ENCODE measurements at regions not wholly inside any gene's neighbourhood (a gene's known extent, or its start where the extent isn't known, plus 50 kb on each side); places are given as distances from the start of the nearest gene placed in this dataset.

GRCh38 chr10:120993089-120993488 is 141.9 kb downstream of the WDR11 start:
- Histone ChIP-seq H3K4me3 (ENCODE audit: low read length) (no peak overlapping the region), H2AFZ (ENCODE audit: low read depth, low read length) (no peak overlapping the region), H3K27me3 (ENCODE audit: insufficient read depth, low read length) (no peaks in the 10 kb centered on the region), H3K36me3 (ENCODE audit: insufficient read depth, low read length) (no peaks in the 10 kb centered on the region), H3K4me1 (ENCODE audit: insufficient read depth, low read length) (no peaks in the 10 kb centered on the region), H3K9me3 (ENCODE audit: low read length) (peaks cover 4% of the 10 kb centered on the region)

- no peak overlapping the region for H3K4me3 ChIP-seq (ENCODE audit: low read length)
- H3K27me3 ChIP-seq (ENCODE audit: insufficient read depth, low read length) = no peaks in the 10 kb centered on the region
- no peaks in the 10 kb centered on the region for H3K36me3 ChIP-seq (ENCODE audit: insufficient read depth, low read length)
- H3K9me3 ChIP-seq (ENCODE audit: low read length) = no peaks in the 10 kb centered on the region
- H3K4me1 ChIP-seq (ENCODE audit: insufficient read depth, low read length) = no peaks in the 10 kb centered on the region
- no peak overlapping the region for H2AFZ ChIP-seq (ENCODE audit: low read depth, low read length)
Observed at GRCh38 chr10:120995768-120996167, 144.6 kb downstream of the WDR11 start.

- H3K9me3 ChIP-seq (ENCODE audit: low read length) = no peaks in the 10 kb centered on the region
- no peaks in the 10 kb centered on the region for H3K27me3 ChIP-seq (ENCODE audit: insufficient read depth, low read length)
- H2AFZ ChIP-seq (ENCODE audit: low read depth, low read length) = no peak overlapping the region
- H3K4me1 ChIP-seq (ENCODE audit: insufficient read depth, low read length) = peaks cover 5% of the 10 kb centered on the region
- H3K4me3 ChIP-seq (ENCODE audit: low read length) = no peak overlapping the region
- no peaks in the 10 kb centered on the region for H3K36me3 ChIP-seq (ENCODE audit: insufficient read depth, low read length)
Observed at GRCh38 chr10:120996456-120997034, 145.4 kb downstream of the WDR11 start.

GRCh38 chr10:120997313-120997712 is 146.2 kb downstream of the WDR11 start:
- Histone ChIP-seq H3K27me3 (ENCODE audit: insufficient read depth, low read length) (no peaks in the 10 kb centered on the region), H3K9me3 (ENCODE audit: low read length) (no peaks in the 10 kb centered on the region), H3K4me1 (ENCODE audit: insufficient read depth, low read length) (peaks cover 5% of the 10 kb centered on the region), H3K4me3 (ENCODE audit: low read length) (no peak overlapping the region), H3K36me3 (ENCODE audit: insufficient read depth, low read length) (no peaks in the 10 kb centered on the region), H2AFZ (ENCODE audit: low read depth, low read length) (no peak overlapping the region)

GRCh38 chr10:120997756-120998155 is 146.6 kb downstream of the WDR11 start:
- no peaks in the 10 kb centered on the region for H3K27me3 ChIP-seq (ENCODE audit: insufficient read depth, low read length)
- no peak overlapping the region for H3K4me3 ChIP-seq (ENCODE audit: low read length)
- no peak overlapping the region for H2AFZ ChIP-seq (ENCODE audit: low read depth, low read length)
- H3K9me3 ChIP-seq (ENCODE audit: low read length) = no peaks in the 10 kb centered on the region
- no peaks in the 10 kb centered on the region for H3K36me3 ChIP-seq (ENCODE audit: insufficient read depth, low read length)
- peaks cover 5% of the 10 kb centered on the region for H3K4me1 ChIP-seq (ENCODE audit: insufficient read depth, low read length)

GRCh38 chr10:120998251-120998650 is 147.1 kb downstream of the WDR11 start:
- H3K4me1 ChIP-seq (ENCODE audit: insufficient read depth, low read length) = peaks cover 5% of the 10 kb centered on the region
- no peak overlapping the region for H2AFZ ChIP-seq (ENCODE audit: low read depth, low read length)
- H3K4me3 ChIP-seq (ENCODE audit: low read length) = no peak overlapping the region
- no peaks in the 10 kb centered on the region for H3K27me3 ChIP-seq (ENCODE audit: insufficient read depth, low read length)
- H3K9me3 ChIP-seq (ENCODE audit: low read length) = no peaks in the 10 kb centered on the region
- H3K36me3 ChIP-seq (ENCODE audit: insufficient read depth, low read length) = no peaks in the 10 kb centered on the region

GRCh38 chr10:120998782-120999285 is 147.7 kb downstream of the WDR11 start:
- peaks cover 5% of the 10 kb centered on the region for H3K4me1 ChIP-seq (ENCODE audit: insufficient read depth, low read length)
- H3K27me3 ChIP-seq (ENCODE audit: insufficient read depth, low read length) = no peaks in the 10 kb centered on the region
- H2AFZ ChIP-seq (ENCODE audit: low read depth, low read length) = no peak overlapping the region
- H3K9me3 ChIP-seq (ENCODE audit: low read length) = no peaks in the 10 kb centered on the region
- H3K36me3 ChIP-seq (ENCODE audit: insufficient read depth, low read length) = no peaks in the 10 kb centered on the region
- no peak overlapping the region for H3K4me3 ChIP-seq (ENCODE audit: low read length)

GRCh38 chr10:120999868-121000267 is 148.7 kb downstream of the WDR11 start:
- H3K4me1 ChIP-seq (ENCODE audit: insufficient read depth, low read length) = peaks cover 5% of the 10 kb centered on the region
- H3K4me3 ChIP-seq (ENCODE audit: low read length) = no peak overlapping the region
- H3K9me3 ChIP-seq (ENCODE audit: low read length) = no peaks in the 10 kb centered on the region
- H2AFZ ChIP-seq (ENCODE audit: low read depth, low read length) = no peak overlapping the region
- no peaks in the 10 kb centered on the region for H3K27me3 ChIP-seq (ENCODE audit: insufficient read depth, low read length)
- no peaks in the 10 kb centered on the region for H3K36me3 ChIP-seq (ENCODE audit: insufficient read depth, low read length)

GRCh38 chr10:121002586-121003205 is 151.5 kb downstream of the WDR11 start:
- Histone ChIP-seq H3K4me3 (ENCODE audit: low read length) (no peak overlapping the region), H3K36me3 (ENCODE audit: insufficient read depth, low read length) (no peaks in the 10 kb centered on the region), H3K9me3 (ENCODE audit: low read length) (peaks cover 4% of the 10 kb centered on the region), H3K27me3 (ENCODE audit: insufficient read depth, low read length) (no peaks in the 10 kb centered on the region), H2AFZ (ENCODE audit: low read depth, low read length) (no peak overlapping the region), H3K4me1 (ENCODE audit: insufficient read depth, low read length) (peaks cover 5% of the 10 kb centered on the region)

GRCh38 chr10:121005948-121006587 is 154.9 kb downstream of the WDR11 start:
- peaks cover 3% of the 10 kb centered on the region for H3K4me1 ChIP-seq (ENCODE audit: insufficient read depth, low read length)
- H3K4me3 ChIP-seq (ENCODE audit: low read length) = no peak overlapping the region
- H3K27me3 ChIP-seq (ENCODE audit: insufficient read depth, low read length) = no peaks in the 10 kb centered on the region
- no peak overlapping the region for H2AFZ ChIP-seq (ENCODE audit: low read depth, low read length)
- no peaks in the 10 kb centered on the region for H3K36me3 ChIP-seq (ENCODE audit: insufficient read depth, low read length)
- H3K9me3 ChIP-seq (ENCODE audit: low read length) = peaks cover 4% of the 10 kb centered on the region

GRCh38 chr10:121007264-121007663 is 156.1 kb downstream of the WDR11 start:
- H3K4me1 ChIP-seq (ENCODE audit: insufficient read depth, low read length) = no peaks in the 10 kb centered on the region
- no peak overlapping the region for H3K4me3 ChIP-seq (ENCODE audit: low read length)
- H2AFZ ChIP-seq (ENCODE audit: low read depth, low read length) = no peak overlapping the region
- H3K9me3 ChIP-seq (ENCODE audit: low read length) = peaks cover 4% of the 10 kb centered on the region
- H3K36me3 ChIP-seq (ENCODE audit: insufficient read depth, low read length) = no peaks in the 10 kb centered on the region
- H3K27me3 ChIP-seq (ENCODE audit: insufficient read depth, low read length) = no peaks in the 10 kb centered on the region

GRCh38 chr10:121015916-121016315 is 164.8 kb downstream of the WDR11 start:
- Histone ChIP-seq H3K4me1 (ENCODE audit: insufficient read depth, low read length) (no peaks in the 10 kb centered on the region), H3K4me3 (ENCODE audit: low read length) (no peak overlapping the region), H2AFZ (ENCODE audit: low read depth, low read length) (no peak overlapping the region), H3K9me3 (ENCODE audit: low read length) (no peaks in the 10 kb centered on the region), H3K27me3 (ENCODE audit: insufficient read depth, low read length) (no peaks in the 10 kb centered on the region), H3K36me3 (ENCODE audit: insufficient read depth, low read length) (no peaks in the 10 kb centered on the region)

- H3K27me3 ChIP-seq (ENCODE audit: insufficient read depth, low read length) = peaks cover 4% of the 10 kb centered on the region
- no peak overlapping the region for H3K4me3 ChIP-seq (ENCODE audit: low read length)
- H3K4me1 ChIP-seq (ENCODE audit: insufficient read depth, low read length) = no peaks in the 10 kb centered on the region
- no peaks in the 10 kb centered on the region for H3K36me3 ChIP-seq (ENCODE audit: insufficient read depth, low read length)
- no peaks in the 10 kb centered on the region for H3K9me3 ChIP-seq (ENCODE audit: low read length)
- no peak overlapping the region for H2AFZ ChIP-seq (ENCODE audit: low read depth, low read length)
Observed at GRCh38 chr10:121024905-121025584, 173.9 kb downstream of the WDR11 start.
